ENCODE measurements at regions not wholly inside any gene's neighbourhood (a gene's known extent, or its start where the extent isn't known, plus 50 kb on each side); places are given as distances from the start of the nearest gene placed in this dataset.

DNA sequence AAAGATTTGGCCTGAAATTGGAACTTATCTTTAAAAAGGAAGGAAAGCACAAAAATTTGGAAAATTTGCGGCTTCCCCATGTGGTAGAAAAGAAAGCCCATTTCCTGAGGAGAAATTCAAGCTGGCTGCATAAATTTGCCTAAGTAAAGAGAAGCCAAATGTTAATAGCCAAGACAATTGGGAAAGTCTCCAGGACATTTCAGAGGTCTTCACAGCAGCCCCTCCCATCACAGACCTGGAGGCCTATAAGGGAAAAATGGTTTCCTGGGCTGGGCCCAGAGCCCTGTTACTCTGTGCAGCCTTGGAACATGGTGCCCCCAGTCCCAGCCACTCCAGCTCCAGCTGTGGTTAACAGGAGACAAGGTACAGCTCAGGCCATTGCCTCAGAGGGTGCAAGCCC lies 736.5 kb downstream of the HACE1 start (continued):
- TF ChIP-seq, protein P1, sequence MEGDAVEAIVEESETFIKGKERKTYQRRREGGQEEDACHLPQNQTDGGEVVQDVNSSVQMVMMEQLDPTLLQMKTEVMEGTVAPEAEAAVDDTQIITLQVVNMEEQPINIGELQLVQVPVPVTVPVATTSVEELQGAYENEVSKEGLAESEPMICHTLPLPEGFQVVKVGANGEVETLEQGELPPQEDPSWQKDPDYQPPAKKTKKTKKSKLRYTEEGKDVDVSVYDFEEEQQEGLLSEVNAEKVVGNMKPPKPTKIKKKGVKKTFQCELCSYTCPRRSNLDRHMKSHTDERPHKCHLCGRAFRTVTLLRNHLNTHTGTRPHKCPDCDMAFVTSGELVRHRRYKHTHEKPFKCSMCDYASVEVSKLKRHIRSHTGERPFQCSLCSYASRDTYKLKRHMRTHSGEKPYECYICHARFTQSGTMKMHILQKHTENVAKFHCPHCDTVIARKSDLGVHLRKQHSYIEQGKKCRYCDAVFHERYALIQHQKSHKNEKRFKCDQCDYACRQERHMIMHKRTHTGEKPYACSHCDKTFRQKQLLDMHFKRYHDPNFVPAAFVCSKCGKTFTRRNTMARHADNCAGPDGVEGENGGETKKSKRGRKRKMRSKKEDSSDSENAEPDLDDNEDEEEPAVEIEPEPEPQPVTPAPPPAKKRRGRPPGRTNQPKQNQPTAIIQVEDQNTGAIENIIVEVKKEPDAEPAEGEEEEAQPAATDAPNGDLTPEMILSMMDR (IDR thresholded peaks at IDR 0.05 in 2 of 3, conservative IDR thresholded peaks at IDR 0.05 in 1 of 3; ENCODE audit: control insufficient read depth in 2 of 3, extremely low read depth in 1 of 3, insufficient read depth in 1 of 3, low read depth in 3 of 3, low read length in 3 of 3): no peak

DNA sequence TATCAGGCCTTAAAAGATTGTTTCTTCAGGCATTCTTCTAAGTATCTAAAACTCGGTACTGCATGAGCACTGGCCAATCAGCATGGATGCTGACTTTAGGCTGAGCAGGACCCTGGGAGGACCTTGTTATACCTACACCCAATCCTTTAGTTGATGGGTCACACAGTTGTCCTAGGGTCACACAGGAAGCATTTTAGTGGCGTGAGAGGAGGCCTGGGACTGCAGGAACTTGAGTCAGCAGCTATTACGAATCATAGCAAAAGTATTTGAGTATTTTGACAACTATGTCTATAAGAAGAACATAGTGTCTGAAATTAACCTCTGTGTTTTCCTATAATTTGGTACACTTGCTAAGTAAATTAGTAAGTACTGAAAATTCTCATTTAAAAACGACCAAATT lies 741.4 kb downstream of the HACE1 start:
- SMC1A ChIA-PET (ENCODE audit: uncharacterized antibody, unreplicated experiment): interaction anchor here (0.8 to 1.4 kb wide), 2 partner anchors 9 to 22 kb away, joined by 3 read pairs; no protein-coding TSS in a partner anchor
- Histone ChIP-seq H3K79me2 (ENCODE audit: control insufficient read depth, insufficient read depth, low read length) (no peaks in the 10 kb centered on the region), H3K4me2 (ENCODE audit: control insufficient read depth, insufficient read depth) (no peak overlapping the region), H3K36me3 (ENCODE audit: control insufficient read depth in 2 of 2, insufficient read depth in 2 of 2, low read length in 1 of 2) (no peaks in the 10 kb centered on the region), H2AFZ (ENCODE audit: control insufficient read depth, low read depth, low read length) (no peak overlapping the region), H3K9me3 (replicated peaks; ENCODE audit: control insufficient read depth, insufficient read depth, low read length) (no peaks in the 10 kb centered on the region), H3K27ac (ENCODE audit: control insufficient read depth, insufficient read depth) (no peak overlapping the region), H3K4me1 (ENCODE audit: control insufficient read depth, insufficient read depth, low read length) (no peaks in the 10 kb centered on the region), H3K4me3 (no peak overlapping the region), H4K20me1 (ENCODE audit: control insufficient read depth, insufficient read depth) (no peaks in the 10 kb centered on the region), H3K9ac (ENCODE audit: control insufficient read depth, insufficient read depth, low read length) (no peak overlapping the region), H3K27me3 (replicated peaks in 1 of 2; ENCODE audit: control insufficient read depth in 2 of 2, insufficient read depth in 2 of 2, low read length in 1 of 2) (no peaks in the 10 kb centered on the region)
- ATAC-seq (no peak), DNase-seq (ENCODE audit: low read depth, low spot score) (no peak), FAIRE-seq (no peak)
- 0% methylated on average over 4 of the region's 4 CpGs for WGBS (ENCODE audit: insufficient coverage, insufficient replicate concordance, low lambda C conversion rate, missing lambda C conversion rate)
- POLR2A ChIA-PET: no interaction called here
- RAD21 ChIA-PET (ENCODE audit: unreplicated experiment): no interaction called here
- intact Hi-C loops (cut with micrococcal nuclease; ENCODE audit: unreplicated experiment) (no loop called here), in situ Hi-C loops (cut with MboI) (no loop called here)
- TF ChIP-seq NR2F1 (conservative IDR thresholded peaks at IDR 0.05) (no peak), MLLT1 (IDR thresholded peaks at IDR 0.05) (no peak), MYB (IDR thresholded peaks at IDR 0.05; ENCODE audit: borderline replicate concordance, low read depth, low read length) (no peak)
- no TSS peak for BruUV-seq (replicated peaks)
- CTCF ChIA-PET: no interaction called here
